HG02852 (cell line): ENCODE measurements at regions not wholly inside any gene's neighbourhood (a gene's known extent, or its start where the extent isn't known, plus 50 kb on each side); places are given as distances from the start of the nearest gene placed in this dataset.

ENCODE experiments used
- ATAC-seq: cut with Tn5 transposase; IDR thresholded peaks from one replicate; pipeline ENCODE4 v1.9.1; 2021; ENCODE audit warnings: mild to moderate bottlenecking, moderate library complexity; ENCODE audit not compliant: unreplicated experiment

- no peak for ATAC-seq
Measured at GRCh38 chr10:35728341-35728740, 86.2 kb upstream of the FZD8 start.

- ATAC-seq = no peak
Measured at GRCh38 chr10:35726846-35727245, 84.8 kb upstream of the FZD8 start.

GRCh38 chr10:35723992-35724391 is 81.9 kb upstream of the FZD8 start:
- no peak for ATAC-seq

GRCh38 chr10:35723059-35723458 is 81.0 kb upstream of the FZD8 start:
- no peak for ATAC-seq

- no peak for ATAC-seq
Measured at GRCh38 chr10:35722636-35723035, 80.5 kb upstream of the FZD8 start.

- no peak for ATAC-seq
Measured at GRCh38 chr10:35722226-35722625, 80.1 kb upstream of the FZD8 start.

- no peak for ATAC-seq
Measured at GRCh38 chr10:35720366-35720765, 78.3 kb upstream of the FZD8 start.

GRCh38 chr10:35716776-35717175 is 74.7 kb upstream of the FZD8 start:
- no peak for ATAC-seq

GRCh38 chr10:35712486-35712885 is 70.4 kb upstream of the FZD8 start:
- ATAC-seq = no peak

GRCh38 chr10:35711615-35712411 is 69.7 kb upstream of the FZD8 start:
- no peak for ATAC-seq

GRCh38 chr10:35707642-35708425 is 65.7 kb upstream of the FZD8 start:
- no peak for ATAC-seq

- ATAC-seq = no peak
Measured at GRCh38 chr10:35706959-35707358, 64.9 kb upstream of the FZD8 start.

GRCh38 chr10:35705671-35706070 is 63.6 kb upstream of the FZD8 start:
- ATAC-seq = no peak

GRCh38 chr10:35705051-35705450 is 63.0 kb upstream of the FZD8 start:
- ATAC-seq = no peak

- ATAC-seq = no peak
Measured at GRCh38 chr10:35704401-35704800, 62.3 kb upstream of the FZD8 start.

- ATAC-seq = no peak
Measured at GRCh38 chr10:35700487-35700882, 58.4 kb upstream of the FZD8 start.

GRCh38 chr10:35699848-35700486 is 57.9 kb upstream of the FZD8 start:
- ATAC-seq = no peak

- ATAC-seq = no peak
Measured at GRCh38 chr10:35696392-35697287, 54.5 kb upstream of the FZD8 start.

- no peak for ATAC-seq
Measured at GRCh38 chr10:35693800-35694199, 51.7 kb upstream of the FZD8 start.
